ENCODE measurements at regions not wholly inside any gene's neighbourhood (a gene's known extent, or its start where the extent isn't known, plus 50 kb on each side); places are given as distances from the start of the nearest gene placed in this dataset.

- Histone ChIP-seq H3K4me3 (ENCODE audit: low read depth, low read length) (no peak overlapping the region), H3K4me1 (no peaks in the 10 kb centered on the region), H3K27me3 (ENCODE audit: control insufficient read depth, insufficient read depth, low read length) (no peaks in the 10 kb centered on the region), H2AFZ (no peak overlapping the region), H3K27ac (no peak overlapping the region), H3K4me2 (ENCODE audit: low read length) (no peak overlapping the region), H3K9me3 (ENCODE audit: control insufficient read depth, low read length) (no peaks in the 10 kb centered on the region), H3K9ac (no peak overlapping the region), H3K36me3 (ENCODE audit: control insufficient read depth, insufficient read depth, low read length) (no peaks in the 10 kb centered on the region), H3K79me2 (no peaks in the 10 kb centered on the region)
- TF ChIP-seq, protein P1, sequence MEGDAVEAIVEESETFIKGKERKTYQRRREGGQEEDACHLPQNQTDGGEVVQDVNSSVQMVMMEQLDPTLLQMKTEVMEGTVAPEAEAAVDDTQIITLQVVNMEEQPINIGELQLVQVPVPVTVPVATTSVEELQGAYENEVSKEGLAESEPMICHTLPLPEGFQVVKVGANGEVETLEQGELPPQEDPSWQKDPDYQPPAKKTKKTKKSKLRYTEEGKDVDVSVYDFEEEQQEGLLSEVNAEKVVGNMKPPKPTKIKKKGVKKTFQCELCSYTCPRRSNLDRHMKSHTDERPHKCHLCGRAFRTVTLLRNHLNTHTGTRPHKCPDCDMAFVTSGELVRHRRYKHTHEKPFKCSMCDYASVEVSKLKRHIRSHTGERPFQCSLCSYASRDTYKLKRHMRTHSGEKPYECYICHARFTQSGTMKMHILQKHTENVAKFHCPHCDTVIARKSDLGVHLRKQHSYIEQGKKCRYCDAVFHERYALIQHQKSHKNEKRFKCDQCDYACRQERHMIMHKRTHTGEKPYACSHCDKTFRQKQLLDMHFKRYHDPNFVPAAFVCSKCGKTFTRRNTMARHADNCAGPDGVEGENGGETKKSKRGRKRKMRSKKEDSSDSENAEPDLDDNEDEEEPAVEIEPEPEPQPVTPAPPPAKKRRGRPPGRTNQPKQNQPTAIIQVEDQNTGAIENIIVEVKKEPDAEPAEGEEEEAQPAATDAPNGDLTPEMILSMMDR (IDR thresholded peaks at IDR 0.05), result no peak
Measured at GRCh38 chr11:134607963-134608750, 196.1 kb upstream of the B3GAT1 start.

- H3K4me1 ChIP-seq, result no peaks in the 10 kb centered on the region
- no peak overlapping the region for H3K27ac ChIP-seq
- no peak overlapping the region for H2AFZ ChIP-seq
- no peaks in the 10 kb centered on the region for H3K36me3 ChIP-seq (ENCODE audit: control insufficient read depth, insufficient read depth, low read length)
- H3K79me2 ChIP-seq, result no peaks in the 10 kb centered on the region
- TF ChIP-seq, protein P1 (IDR thresholded peaks at IDR 0.05), result no peak
- H3K27me3 ChIP-seq (ENCODE audit: control insufficient read depth, insufficient read depth, low read length), result no peaks in the 10 kb centered on the region
- no peak overlapping the region for H3K4me2 ChIP-seq (ENCODE audit: low read length)
- no peak overlapping the region for H3K4me3 ChIP-seq (ENCODE audit: low read depth, low read length)
- no peaks in the 10 kb centered on the region for H3K9me3 ChIP-seq (ENCODE audit: control insufficient read depth, low read length)
- no peak overlapping the region for H3K9ac ChIP-seq
Measured at GRCh38 chr11:134606251-134606650, 194.2 kb upstream of the B3GAT1 start.

- no peak overlapping the region for H3K27ac ChIP-seq
- H3K4me3 ChIP-seq (ENCODE audit: low read depth, low read length), result no peak overlapping the region
- H3K4me1 ChIP-seq, result no peaks in the 10 kb centered on the region
- H2AFZ ChIP-seq, result no peak overlapping the region
- no peaks in the 10 kb centered on the region for H3K9me3 ChIP-seq (ENCODE audit: control insufficient read depth, low read length)
- H3K9ac ChIP-seq, result no peak overlapping the region
- no peaks in the 10 kb centered on the region for H3K27me3 ChIP-seq (ENCODE audit: control insufficient read depth, insufficient read depth, low read length)
- no peaks in the 10 kb centered on the region for H3K36me3 ChIP-seq (ENCODE audit: control insufficient read depth, insufficient read depth, low read length)
- H3K4me2 ChIP-seq (ENCODE audit: low read length), result no peak overlapping the region
- TF ChIP-seq, protein P1 (IDR thresholded peaks at IDR 0.05), result no peak
- H3K79me2 ChIP-seq, result no peaks in the 10 kb centered on the region
Measured at GRCh38 chr11:134604886-134605285, 192.8 kb upstream of the B3GAT1 start.

DNA sequence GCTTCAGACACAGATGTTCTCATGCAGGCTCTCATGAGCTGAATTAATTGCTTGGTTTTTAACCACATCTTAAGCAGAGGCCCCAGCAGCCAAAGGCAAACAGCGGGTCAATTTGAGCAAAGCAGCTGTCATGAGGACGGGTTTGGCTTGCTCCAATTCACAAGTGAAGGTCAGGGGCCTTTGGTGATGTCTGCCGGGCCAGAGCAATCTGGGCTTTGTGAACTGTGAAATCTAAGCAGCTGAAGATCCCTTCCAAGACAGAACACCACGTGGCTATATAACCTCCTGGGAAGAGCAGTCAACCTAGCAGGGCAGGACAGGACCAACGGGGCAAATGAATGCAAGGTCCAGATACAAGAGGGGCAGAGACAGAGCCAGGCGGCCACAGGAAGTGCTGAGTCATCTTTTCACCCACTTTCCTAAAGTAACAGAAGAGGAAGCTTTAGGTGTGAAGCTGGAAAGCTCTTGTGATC, 187.3 kb upstream of the B3GAT1 start:
- no peaks in the 10 kb centered on the region for H3K9me3 ChIP-seq (ENCODE audit: control insufficient read depth, low read length)
- no peak overlapping the region for H3K4me2 ChIP-seq (ENCODE audit: low read length)
- H3K4me1 ChIP-seq, result no peaks in the 10 kb centered on the region
- H3K9ac ChIP-seq, result no peak overlapping the region
- no peak overlapping the region for H3K27ac ChIP-seq
- H3K79me2 ChIP-seq, result no peaks in the 10 kb centered on the region
- no peak overlapping the region for H2AFZ ChIP-seq
- H3K27me3 ChIP-seq (ENCODE audit: control insufficient read depth, insufficient read depth, low read length), result no peaks in the 10 kb centered on the region
- TF ChIP-seq, protein P1 (IDR thresholded peaks at IDR 0.05), result no peak
- no peak overlapping the region for H3K4me3 ChIP-seq (ENCODE audit: low read depth, low read length)
- H3K36me3 ChIP-seq (ENCODE audit: control insufficient read depth, insufficient read depth, low read length), result no peaks in the 10 kb centered on the region

DNA sequence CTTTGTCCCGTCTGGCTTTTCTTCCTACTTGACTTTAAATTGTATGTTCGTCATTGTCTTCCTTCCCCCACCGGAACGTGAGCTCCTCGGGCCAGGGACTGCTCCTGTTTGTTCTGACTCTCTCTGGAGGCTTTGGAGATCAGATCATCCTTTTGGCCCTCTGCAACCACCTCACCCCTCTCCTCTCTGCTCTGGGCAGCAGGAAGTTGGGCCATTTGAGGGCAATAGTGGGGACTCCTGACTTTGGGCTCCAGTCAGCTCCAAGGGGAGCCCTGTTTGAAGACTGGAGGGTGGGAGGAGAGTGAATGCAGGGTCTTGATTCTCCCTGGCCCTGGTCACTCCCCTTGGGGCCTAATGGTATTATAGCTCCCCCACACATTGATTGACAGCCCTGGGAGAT, 186.3 kb upstream of the B3GAT1 start:
- no peak overlapping the region for H3K27ac ChIP-seq
- no peaks in the 10 kb centered on the region for H3K27me3 ChIP-seq (ENCODE audit: control insufficient read depth, insufficient read depth, low read length)
- H3K9me3 ChIP-seq (ENCODE audit: control insufficient read depth, low read length), result no peaks in the 10 kb centered on the region
- H3K9ac ChIP-seq, result no peak overlapping the region
- H3K36me3 ChIP-seq (ENCODE audit: control insufficient read depth, insufficient read depth, low read length), result no peaks in the 10 kb centered on the region
- no peak overlapping the region for H3K4me3 ChIP-seq (ENCODE audit: low read depth, low read length)
- TF ChIP-seq, protein P1 (IDR thresholded peaks at IDR 0.05), result no peak
- no peak overlapping the region for H3K4me2 ChIP-seq (ENCODE audit: low read length)
- no peak overlapping the region for H2AFZ ChIP-seq
- no peaks in the 10 kb centered on the region for H3K79me2 ChIP-seq
- H3K4me1 ChIP-seq, result no peaks in the 10 kb centered on the region

All from parathyroid adenoma (tissue), 2 donors.